ENCODE measurements at regions not wholly inside any gene's neighbourhood (a gene's known extent, or its start where the extent isn't known, plus 50 kb on each side); places are given as distances from the start of the nearest gene placed in this dataset.

GRCh38 chr20:43799150-43799711 lies 72.4 kb upstream of the GTSF1L start:
- peak; percentile 10 for DNase-seq

GRCh38 chr20:43798291-43799149 lies 71.7 kb upstream of the GTSF1L start:
- DNase-seq = no peak

DNA sequence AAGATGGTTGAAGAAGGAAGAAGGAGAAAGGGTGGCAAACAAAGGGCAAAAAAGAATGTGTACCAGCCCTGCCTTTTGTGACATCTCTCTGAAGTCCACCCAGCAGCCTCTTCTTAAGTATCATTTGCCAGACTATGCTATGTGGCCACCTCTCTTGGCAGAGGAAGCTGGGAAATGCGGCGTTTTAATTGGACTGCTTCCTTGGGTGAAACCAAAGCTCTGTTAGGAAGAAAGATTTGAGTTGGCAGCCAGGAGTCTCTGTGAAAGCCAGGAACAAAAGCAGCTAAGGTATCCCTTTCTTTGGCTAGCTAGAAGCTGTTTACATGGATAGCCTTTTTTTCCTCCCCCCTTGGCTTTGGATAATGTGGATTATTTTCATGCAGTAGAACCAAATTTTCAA lies 67.5 kb upstream of the GTSF1L start:
- no peak for DNase-seq

DNA sequence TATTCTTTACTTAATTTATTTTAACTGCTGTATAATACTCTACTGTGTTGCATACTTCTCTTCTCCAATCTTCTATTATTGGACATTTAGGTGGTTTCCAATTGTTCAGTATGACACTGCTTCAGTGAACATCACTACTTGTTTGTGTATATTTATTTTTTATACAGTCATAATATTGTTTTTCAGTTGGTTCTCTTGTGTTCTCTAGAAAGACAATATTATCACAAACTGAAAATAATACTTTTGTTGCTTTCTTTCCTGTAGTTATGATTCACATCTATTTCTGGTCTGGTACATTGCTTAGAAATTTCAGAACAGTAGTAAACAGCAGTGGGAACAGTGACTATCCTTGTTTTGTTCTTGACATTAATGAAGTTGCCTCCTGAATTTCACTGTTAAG lies 62.8 kb upstream of the GTSF1L start:
- DNase-seq = no peak

GRCh38 chr20:43787937-43788336 lies 61.1 kb upstream of the GTSF1L start:
- DNase-seq = no peak

- no peak for DNase-seq
These were observed 60.1 kb upstream of the GTSF1L start for GRCh38 chr20:43786885-43787284.

DNA sequence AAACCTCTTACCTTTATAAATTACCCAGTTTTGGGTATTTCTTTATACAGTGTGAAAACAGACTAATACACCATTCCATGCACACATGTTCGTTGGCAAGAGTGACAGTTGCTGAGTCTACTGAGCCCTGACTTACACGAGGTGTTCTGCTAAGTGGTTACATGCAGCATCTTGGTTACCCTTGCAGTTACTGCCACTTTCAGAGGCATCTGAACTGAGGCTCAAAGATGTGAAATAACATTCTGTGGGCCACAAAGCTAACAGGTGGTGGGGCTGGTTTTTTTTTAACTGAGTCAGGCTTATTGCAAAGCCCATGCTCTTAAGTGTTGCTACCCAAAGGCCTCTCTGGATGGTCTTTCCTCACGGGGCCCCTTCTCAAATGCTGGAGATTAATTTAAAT lies 54.4 kb upstream of the GTSF1L start:
- peak; percentile 17 for DNase-seq

- no peak for DNase-seq
These were observed 51.6 kb upstream of the GTSF1L start for GRCh38 chr20:43778375-43778774.

- no peak for DNase-seq
These were observed 49.9 kb upstream of the GTSF1L start for GRCh38 chr20:43776691-43777090.

All from NK-92 treated with Interleukin-12 subunit alpha and Interleukin-12 subunit beta, amount 100 ng/mL, for 24 hours (cell line).